HG02610 (cell line): ENCODE measurements at regions not wholly inside any gene's neighbourhood (a gene's known extent, or its start where the extent isn't known, plus 50 kb on each side); places are given as distances from the start of the nearest gene placed in this dataset.
"Not testable (repeated sequence)": the region's sequence is repeated elsewhere in the genome, so short reads cannot be mapped to it uniquely, and the experiment has no call there.

Experiments
- ATAC-seq: cut with Tn5 transposase; IDR thresholded peaks from one replicate; pipeline ENCODE4 v1.9.1; 2021; ENCODE audit warnings: mild to moderate bottlenecking, moderate library complexity; ENCODE audit not compliant: unreplicated experiment

GRCh38 chr4:43411226-43411625 lies 518.7 kb downstream of the GRXCR1 start:
- ATAC-seq = no peak

GRCh38 chr4:43423276-43423675 lies 530.8 kb downstream of the GRXCR1 start:
- no peak for ATAC-seq

- no peak for ATAC-seq
Observed at GRCh38 chr4:43425206-43425605, 532.7 kb downstream of the GRXCR1 start.

DNA sequence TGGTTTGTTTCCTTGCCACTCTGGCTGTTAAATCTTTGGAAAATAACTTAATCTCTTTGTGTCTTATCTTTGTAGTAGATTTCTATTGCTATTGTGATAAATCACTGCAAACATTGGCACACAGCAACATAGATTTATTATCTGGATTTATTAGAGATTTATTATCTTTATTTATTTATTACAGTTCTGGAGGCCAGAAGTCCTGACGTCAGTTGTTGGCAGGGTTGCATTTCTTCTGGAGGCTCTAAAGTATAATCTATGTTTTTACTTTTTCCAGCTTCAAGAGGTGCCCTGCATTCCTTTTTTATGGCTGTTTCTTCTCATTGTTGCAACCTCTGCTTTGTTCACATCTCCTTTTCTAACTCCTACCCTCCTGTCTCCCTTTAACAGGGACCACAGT lies 542.8 kb downstream of the GRXCR1 start:
- ATAC-seq = no peak

- no peak for ATAC-seq
Observed at GRCh38 chr4:43452948-43453347, 560.4 kb downstream of the GRXCR1 start.

DNA sequence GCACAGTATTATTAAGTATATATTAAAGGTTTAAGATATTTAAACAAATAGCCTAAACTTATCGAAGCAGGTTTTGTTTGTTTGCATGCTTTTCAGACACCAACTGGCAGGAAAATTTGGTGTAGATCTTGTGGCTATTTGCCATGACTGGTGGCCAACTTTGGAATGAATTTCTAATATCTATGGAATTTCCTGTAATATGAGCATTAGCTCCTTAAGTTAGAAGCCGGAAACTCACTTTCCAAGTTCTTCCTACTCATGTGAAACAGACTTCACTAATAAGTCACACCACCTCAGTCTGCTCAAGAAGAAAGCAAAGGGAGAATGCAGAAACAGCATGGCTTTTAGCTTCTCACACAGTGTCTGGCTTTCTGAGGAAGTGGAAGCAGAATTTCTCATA lies 563.9 kb downstream of the GRXCR1 start:
- ATAC-seq = no peak

- ATAC-seq = no peak
Observed at GRCh38 chr4:43457866-43458265, 565.4 kb downstream of the GRXCR1 start.

GRCh38 chr4:43458293-43458692 lies 565.8 kb downstream of the GRXCR1 start:
- no peak for ATAC-seq

- no peak for ATAC-seq
Observed at GRCh38 chr4:43471950-43472349, 579.4 kb downstream of the GRXCR1 start.

DNA sequence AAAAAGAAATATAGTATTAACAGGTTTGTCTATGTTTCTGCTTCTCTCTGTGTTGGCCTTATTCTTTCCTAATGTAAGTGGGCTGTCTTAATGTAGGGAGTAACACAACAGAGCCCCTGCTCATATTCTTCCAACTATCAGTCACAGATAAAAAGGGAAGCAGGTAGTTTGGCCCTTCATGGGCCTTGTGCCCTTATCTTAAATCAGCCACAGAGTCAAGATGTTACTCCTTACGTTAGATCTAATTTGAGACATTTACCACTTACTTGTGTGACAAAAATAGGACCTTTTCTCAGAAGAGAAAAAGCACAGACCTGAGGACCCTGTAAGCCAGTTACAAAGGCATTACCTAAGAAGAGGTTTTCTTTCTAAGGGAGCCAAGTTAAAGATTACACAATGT lies 589.0 kb downstream of the GRXCR1 start:
- no peak for ATAC-seq

- ATAC-seq = no peak
Observed at GRCh38 chr4:43485196-43485595, 592.7 kb downstream of the GRXCR1 start.

DNA sequence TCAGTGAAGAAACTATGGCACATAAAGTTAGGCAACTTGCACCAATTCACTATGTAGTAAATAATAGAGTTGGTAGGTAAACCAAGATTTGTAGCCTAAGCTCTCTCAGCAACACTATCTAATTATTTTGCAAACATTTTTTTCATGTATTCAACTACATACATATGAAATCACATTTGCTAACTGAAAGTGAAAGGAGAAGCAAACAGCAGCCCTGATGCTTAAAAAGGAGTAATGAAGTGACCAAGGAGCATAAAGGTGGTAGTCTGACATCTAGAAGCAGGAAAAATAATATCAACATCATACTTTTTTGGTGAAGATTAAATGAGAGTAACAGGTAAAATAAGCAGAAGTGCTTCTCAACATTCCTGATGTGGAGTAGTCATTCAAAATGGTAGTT lies 603.7 kb downstream of the GRXCR1 start:
- ATAC-seq = no peak

DNA sequence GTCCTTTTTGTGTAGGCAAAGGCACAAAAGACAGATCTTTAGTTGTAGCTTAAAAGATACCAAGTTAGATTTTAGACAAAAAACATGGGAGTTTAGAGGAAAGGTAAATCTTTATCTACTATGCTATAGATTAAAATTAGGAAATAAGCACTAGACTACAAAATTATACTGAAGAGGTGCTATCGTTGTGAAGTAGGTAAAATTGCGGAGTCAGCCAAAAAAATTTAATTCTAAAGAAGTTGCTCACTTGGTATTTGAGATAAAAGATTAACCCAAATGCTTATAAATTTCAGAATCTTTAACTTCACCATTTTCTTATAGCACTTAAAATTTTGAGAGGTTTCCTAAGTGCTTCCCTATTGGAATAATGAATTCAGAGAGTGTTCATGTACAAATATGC lies 604.1 kb downstream of the GRXCR1 start:
- no peak for ATAC-seq

- ATAC-seq = not testable (repeated sequence)
Observed at GRCh38 chr4:43505823-43506222, 613.3 kb downstream of the GRXCR1 start.

GRCh38 chr4:43512253-43512652 lies 619.7 kb downstream of the GRXCR1 start:
- no peak for ATAC-seq

- no peak for ATAC-seq
Observed at GRCh38 chr4:43525646-43526045, 633.1 kb downstream of the GRXCR1 start.

DNA sequence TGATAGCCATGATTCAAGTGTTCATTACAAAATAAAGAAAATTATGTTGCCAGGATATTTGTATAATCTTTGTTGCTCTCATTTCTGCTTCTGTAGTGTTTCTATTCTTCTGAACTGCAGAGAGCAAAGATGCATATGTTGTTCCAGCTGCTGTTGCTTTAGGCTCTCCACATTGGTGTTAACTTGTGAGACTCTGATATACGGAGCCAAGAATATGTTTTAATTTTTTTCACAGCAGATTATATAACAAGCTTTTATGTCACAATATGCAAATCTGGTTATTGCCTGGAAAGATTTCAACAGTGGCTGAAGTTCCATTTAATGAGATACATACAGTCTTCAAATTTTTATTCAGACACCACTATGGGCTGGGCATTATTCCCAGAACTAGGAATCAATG lies 655.0 kb downstream of the GRXCR1 start:
- no peak for ATAC-seq

GRCh38 chr4:43550981-43551627 lies 658.6 kb downstream of the GRXCR1 start:
- ATAC-seq = no peak

DNA sequence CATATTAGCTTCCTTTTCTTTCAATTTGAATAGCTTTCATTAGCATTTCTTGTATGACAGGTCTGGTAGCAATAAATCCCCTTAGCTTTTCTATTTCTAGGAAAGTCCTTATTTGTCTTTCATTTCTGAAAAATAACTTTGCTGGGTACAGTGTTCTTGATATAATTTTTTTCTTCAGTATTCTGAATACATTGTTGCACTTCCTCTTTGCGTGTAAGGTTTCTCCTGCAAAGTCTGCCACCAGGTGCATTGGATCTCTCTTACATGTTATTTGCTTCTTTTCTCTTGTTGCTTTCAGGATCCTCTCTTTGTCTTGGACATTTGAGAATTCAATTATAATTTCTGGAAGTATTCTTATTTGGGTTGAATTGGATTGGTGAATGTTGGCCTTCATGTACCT lies 663.7 kb downstream of the GRXCR1 start:
- no peak for ATAC-seq

- ATAC-seq = no peak
Observed at GRCh38 chr4:43560047-43560446, 667.5 kb downstream of the GRXCR1 start.

- ATAC-seq = no peak
Observed at GRCh38 chr4:43564107-43564506, 671.6 kb downstream of the GRXCR1 start.

DNA sequence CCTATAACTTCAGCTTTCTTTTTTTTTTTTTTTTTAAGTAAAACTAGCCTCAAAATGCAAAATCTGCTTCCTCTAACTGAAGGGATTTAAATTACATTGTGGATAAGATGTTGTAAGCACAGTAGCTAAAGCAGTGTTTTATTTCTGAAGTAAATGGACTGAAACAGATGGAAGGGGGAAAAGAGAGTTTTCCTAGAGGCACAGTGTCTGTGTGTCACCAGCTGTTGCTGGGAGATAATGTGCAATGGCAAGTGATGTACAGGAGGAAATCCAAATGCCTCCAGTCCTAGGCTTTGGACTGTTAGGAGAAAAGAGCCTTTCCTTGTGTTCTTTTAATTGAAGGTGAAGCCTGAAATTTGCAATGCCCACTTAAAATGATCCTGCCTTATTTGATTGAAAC lies 672.1 kb downstream of the GRXCR1 start:
- no peak for ATAC-seq

DNA sequence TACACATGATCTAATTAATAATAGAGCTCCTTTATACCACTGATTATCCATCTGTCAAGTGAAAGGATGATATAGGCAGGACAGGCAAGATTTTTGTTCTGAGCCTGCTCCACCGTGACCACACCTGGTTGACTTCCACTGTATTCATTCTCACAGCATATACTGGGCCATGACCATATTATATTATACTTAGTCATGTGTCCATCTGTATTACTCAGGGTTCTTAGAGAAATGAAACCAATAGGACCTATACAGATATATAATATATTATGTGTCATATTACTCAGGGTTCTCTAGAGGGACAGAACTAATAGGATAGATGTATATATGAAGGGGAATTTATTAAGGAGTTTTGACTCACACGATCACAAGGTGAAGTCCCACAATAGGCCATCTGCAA lies 675.1 kb downstream of the GRXCR1 start:
- no peak for ATAC-seq
